K562 (cell line): ENCODE measurements at regions not wholly inside any gene's neighbourhood (a gene's known extent, or its start where the extent isn't known, plus 50 kb on each side); places are given as distances from the start of the nearest gene placed in this dataset.

Source experiments
- ARHGAP35 ChIP-seq: fragments of 450-650 bp; IDR thresholded peaks from 2 replicates; pipeline ENCODE4 v1.6.1; 2018; ENCODE audit not compliant: partially characterized antibody
- CCNT2 ChIP-seq: IDR thresholded peaks from 2 replicates; pipeline ENCODE4 v1.6.1; 2011; ENCODE audit warnings: borderline replicate concordance, low read depth, mild to moderate bottlenecking, moderate library complexity, mixed read lengths, low read length; ENCODE audit not compliant: insufficient read length; ENCODE audit errors: extremely low read depth
- EGR1 ChIP-seq: fragments of 450-650 bp; conservative IDR thresholded peaks from 2 replicates; pipeline ENCODE4 v1.6.1; 2017; ENCODE audit warnings: mild to moderate bottlenecking
- HDGF ChIP-seq: fragments of 450-650 bp; IDR thresholded peaks from 2 replicates; pipeline ENCODE4 v1.6.1; 2016
- NEUROD1 ChIP-seq: fragments of 150-350 bp; IDR thresholded peaks from 2 replicates; pipeline ENCODE4 v1.6.1; 2014; ENCODE audit warnings: borderline replicate concordance, low read length, low read depth; ENCODE audit not compliant: partially characterized antibody
- RFX5 ChIP-seq: IDR thresholded peaks from 2 replicates; pipeline ENCODE4 v1.6.1; 2011; ENCODE audit warnings: low read depth, mild to moderate bottlenecking, improper control_type of control experiment, low read length
- TCF7 ChIP-seq: sonication (generic); IDR thresholded peaks from 2 replicates; pipeline ENCODE4 v1.6.1; 2016; ENCODE audit warnings: antibody characterized with exemption, borderline replicate concordance
- TFE3 ChIP-seq: fragments of 450-650 bp; formaldehyde crosslinking; IDR thresholded peaks from 2 replicates; pipeline ENCODE4 v1.4.0; 2020; ENCODE audit warnings: mild to moderate bottlenecking, mixed read lengths
- TOE1 ChIP-seq, 2 experiments: fragments of 450-650 bp in 1 of 2; sonication (generic) in 1 of 2; formaldehyde crosslinking in 1 of 2; IDR thresholded peaks; 2 replicates each; pipeline versions ENCODE4 v1.7.1 to v1.8.0; 2016 to 2022; ENCODE audit warnings: borderline replicate concordance in 2 of 2, mild to moderate bottlenecking in 2 of 2, antibody characterized with exemption in 1 of 2, inconsistent platforms in 1 of 2, low read depth in 1 of 2, missing genetic modification reagents in 1 of 2, moderate library complexity in 1 of 2
- UBTF ChIP-seq, 2 experiments: IDR thresholded peaks; 2 replicates each; pipeline ENCODE4 v1.6.1; 2012; ENCODE audit warnings: improper control_type of control experiment in 2 of 2, low read depth in 2 of 2, low read length in 2 of 2, borderline replicate concordance in 1 of 2
- ZNF143 ChIP-seq: sonication (generic); formaldehyde crosslinking; IDR thresholded peaks from 2 replicates; pipeline ENCODE4 v1.9.0; 2022; ENCODE audit warnings: mild to moderate bottlenecking, missing genetic modification reagents
- ZNF165 ChIP-seq: fragments of 250-450 bp; sonication (Bioruptor Pico); IDR thresholded peaks from 2 replicates; pipeline ENCODE4 v1.4.0; 2020; ENCODE audit warnings: borderline replicate concordance
- ZNF311 ChIP-seq: fragments of 250-450 bp; sonication (Bioruptor Pico); IDR thresholded peaks from 2 replicates; pipeline ENCODE4 v1.4.0; 2020; ENCODE audit warnings: mild to moderate bottlenecking, moderate library complexity
- ZNF655 ChIP-seq: fragments of 250-450 bp; sonication (Bioruptor Pico); IDR thresholded peaks from 2 replicates; pipeline ENCODE4 v1.5.0; 2021
- TF ChIP-seq, protein P1 (sequence below): fragments of 450-650 bp; IDR thresholded peaks from 2 replicates; pipeline ENCODE4 v1.6.1; 2016
- TF ChIP-seq, protein P2 (sequence below): sonication (generic); formaldehyde crosslinking; IDR thresholded peaks from 2 replicates; pipeline ENCODE4 v1.8.0; 2022; ENCODE audit warnings: mild to moderate bottlenecking, missing genetic modification reagents, borderline replicate concordance

DNA sequence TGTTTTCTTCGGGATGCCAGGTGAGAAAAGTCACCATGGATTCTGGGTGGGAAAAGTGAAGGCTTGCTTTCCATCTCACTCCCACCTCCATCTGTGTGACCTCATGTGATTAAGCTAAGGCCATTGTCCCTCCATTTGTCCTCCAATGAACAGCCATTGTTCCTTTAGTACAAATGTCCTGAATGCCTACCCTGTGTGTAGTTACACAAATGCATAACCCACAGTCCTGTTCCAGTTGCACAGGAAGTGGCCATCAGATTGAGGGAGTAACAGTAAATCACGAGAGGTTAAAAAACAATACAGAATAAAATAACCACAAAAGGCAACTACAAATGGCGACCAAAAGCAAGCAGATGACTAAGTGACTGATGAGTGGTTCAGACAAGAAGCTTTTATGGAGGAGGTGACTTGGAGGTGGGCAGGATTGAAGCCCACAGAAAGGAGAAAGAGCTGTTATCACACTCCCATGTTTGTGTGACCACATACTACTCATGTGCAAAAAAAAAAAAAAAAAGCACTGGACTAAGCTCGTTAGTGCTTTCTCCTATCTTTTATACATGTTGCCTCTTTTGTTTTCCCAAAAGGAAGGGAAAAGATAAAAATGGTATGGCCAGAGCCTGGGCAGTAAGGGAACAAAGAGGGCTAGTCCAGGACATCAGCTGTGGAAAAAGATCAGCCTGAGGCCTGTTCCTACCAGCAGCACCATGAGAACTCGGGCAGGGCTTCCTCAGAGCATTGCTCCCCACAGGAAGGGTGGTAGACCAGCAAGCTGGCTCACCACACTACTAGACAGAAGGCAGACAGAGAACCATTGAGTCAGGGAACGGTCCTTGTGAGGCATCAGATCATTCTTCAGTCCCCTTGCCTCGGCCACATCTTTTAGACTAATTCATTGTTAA is 111.0 kb downstream of the TFAP2A start (continued):
- TF ChIP-seq ZNF311 (CRISPR knock-in tag) (no peak), ZNF655 (CRISPR knock-in tag) (no peak), TOE1 (IDR thresholded peaks at IDR 0.05; ENCODE audit: borderline replicate concordance) (no peak), TOE1 (CRISPR knock-in tag; IDR thresholded peaks at IDR 0.05; ENCODE audit: borderline replicate concordance, low read depth) (no peak), ZNF165 (CRISPR knock-in tag) (no peak), UBTF (IDR thresholded peaks at IDR 0.05; ENCODE audit: borderline replicate concordance in 1 of 2, low read depth in 2 of 2, low read length in 2 of 2) (no peak), EGR1 (peak; percentile 47), ARHGAP35 (no peak), HDGF (no peak), TFE3 (CRISPR knock-in tag) (no peak), CCNT2 (no peak), TCF7 (no peak), NEUROD1 (no peak), RFX5 (no peak), ZNF143 (CRISPR knock-in tag) (no peak)
- TF ChIP-seq, protein P1, sequence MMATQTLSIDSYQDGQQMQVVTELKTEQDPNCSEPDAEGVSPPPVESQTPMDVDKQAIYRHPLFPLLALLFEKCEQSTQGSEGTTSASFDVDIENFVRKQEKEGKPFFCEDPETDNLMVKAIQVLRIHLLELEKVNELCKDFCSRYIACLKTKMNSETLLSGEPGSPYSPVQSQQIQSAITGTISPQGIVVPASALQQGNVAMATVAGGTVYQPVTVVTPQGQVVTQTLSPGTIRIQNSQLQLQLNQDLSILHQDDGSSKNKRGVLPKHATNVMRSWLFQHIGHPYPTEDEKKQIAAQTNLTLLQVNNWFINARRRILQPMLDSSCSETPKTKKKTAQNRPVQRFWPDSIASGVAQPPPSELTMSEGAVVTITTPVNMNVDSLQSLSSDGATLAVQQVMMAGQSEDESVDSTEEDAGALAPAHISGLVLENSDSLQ = no peak
- TF ChIP-seq, protein P2, sequence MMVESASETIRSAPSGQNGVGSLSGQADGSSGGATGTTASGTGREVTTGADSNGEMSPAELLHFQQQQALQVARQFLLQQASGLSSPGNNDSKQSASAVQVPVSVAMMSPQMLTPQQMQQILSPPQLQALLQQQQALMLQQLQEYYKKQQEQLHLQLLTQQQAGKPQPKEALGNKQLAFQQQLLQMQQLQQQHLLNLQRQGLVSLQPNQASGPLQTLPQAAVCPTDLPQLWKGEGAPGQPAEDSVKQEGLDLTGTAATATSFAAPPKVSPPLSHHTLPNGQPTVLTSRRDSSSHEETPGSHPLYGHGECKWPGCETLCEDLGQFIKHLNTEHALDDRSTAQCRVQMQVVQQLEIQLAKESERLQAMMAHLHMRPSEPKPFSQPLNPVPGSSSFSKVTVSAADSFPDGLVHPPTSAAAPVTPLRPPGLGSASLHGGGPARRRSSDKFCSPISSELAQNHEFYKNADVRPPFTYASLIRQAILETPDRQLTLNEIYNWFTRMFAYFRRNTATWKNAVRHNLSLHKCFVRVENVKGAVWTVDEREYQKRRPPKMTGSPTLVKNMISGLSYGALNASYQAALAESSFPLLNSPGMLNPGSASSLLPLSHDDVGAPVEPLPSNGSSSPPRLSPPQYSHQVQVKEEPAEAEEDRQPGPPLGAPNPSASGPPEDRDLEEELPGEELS (CRISPR knock-in tag) = no peak
